HG02678 (cell line): ENCODE measurements at regions not wholly inside any gene's neighbourhood (a gene's known extent, or its start where the extent isn't known, plus 50 kb on each side); places are given as distances from the start of the nearest gene placed in this dataset.

ENCODE experiments used
- ATAC-seq: cut with Tn5 transposase; IDR thresholded peaks from one replicate; pipeline ENCODE4 v1.9.1; 2021; ENCODE audit warnings: mild to moderate bottlenecking, moderate library complexity; ENCODE audit not compliant: unreplicated experiment

GRCh38 chr20:58004146-58004545, 224.3 kb downstream of the ANKRD60 start:
- no peak for ATAC-seq

GRCh38 chr20:58003525-58003924, 224.9 kb downstream of the ANKRD60 start:
- ATAC-seq, result no peak

GRCh38 chr20:58002901-58003300, 225.6 kb downstream of the ANKRD60 start:
- no peak for ATAC-seq

DNA sequence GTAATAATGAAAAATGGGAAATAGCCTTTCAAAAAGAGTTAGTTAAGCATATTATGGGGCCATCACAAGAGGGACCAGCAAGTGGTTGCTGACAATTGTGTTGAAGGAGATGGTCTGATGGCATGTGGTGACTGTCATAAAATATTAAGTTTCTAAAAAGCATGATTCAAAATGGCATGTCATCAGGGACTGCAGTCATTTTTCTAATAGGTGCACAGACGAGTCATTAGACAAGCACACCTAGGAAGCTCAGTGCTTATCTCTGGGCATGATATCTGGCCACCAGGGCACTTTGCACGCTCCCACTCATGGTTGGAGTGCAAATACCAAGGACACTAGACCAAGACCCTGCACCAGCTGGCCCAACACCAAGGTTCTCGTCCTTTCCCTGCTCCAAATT, 226.5 kb downstream of the ANKRD60 start:
- no peak for ATAC-seq

GRCh38 chr20:58001381-58001780, 227.1 kb downstream of the ANKRD60 start:
- no peak for ATAC-seq

GRCh38 chr20:58000861-58001260, 227.6 kb downstream of the ANKRD60 start:
- no peak for ATAC-seq

DNA sequence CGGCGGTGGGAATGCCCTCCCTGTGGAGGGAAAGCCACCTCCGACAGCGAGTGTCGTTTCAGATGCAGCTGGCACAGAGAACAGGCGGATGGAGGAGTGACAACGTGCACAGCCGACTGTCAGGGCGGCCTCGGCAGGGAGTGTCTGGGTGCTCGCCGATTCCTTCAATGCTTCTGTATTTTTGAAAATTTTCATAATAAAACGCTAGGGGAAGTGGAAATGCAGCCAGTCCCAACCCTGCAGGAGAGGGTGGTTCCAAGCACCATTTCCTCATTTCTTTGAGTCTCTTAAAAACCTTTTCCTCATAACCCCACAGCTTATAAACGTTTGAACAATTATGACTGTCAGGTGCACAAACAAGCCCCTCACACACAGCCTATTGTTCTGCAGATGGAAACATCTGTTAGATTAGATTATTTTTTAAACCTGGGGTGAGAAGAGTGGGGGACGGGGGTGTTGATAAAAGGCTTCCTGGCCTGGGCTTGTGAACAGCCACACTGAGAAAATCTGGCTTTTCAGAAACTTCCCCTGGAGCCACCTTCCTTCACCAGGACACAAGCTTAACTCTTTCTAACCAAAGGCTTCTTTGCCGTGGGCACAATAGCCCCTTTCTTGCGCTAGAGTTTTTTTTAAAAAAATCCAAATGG, 228.9 kb downstream of the ANKRD60 start:
- no peak for ATAC-seq

- ATAC-seq, result no peak
Measured at GRCh38 chr20:57998981-57999464, 229.4 kb downstream of the ANKRD60 start.

DNA sequence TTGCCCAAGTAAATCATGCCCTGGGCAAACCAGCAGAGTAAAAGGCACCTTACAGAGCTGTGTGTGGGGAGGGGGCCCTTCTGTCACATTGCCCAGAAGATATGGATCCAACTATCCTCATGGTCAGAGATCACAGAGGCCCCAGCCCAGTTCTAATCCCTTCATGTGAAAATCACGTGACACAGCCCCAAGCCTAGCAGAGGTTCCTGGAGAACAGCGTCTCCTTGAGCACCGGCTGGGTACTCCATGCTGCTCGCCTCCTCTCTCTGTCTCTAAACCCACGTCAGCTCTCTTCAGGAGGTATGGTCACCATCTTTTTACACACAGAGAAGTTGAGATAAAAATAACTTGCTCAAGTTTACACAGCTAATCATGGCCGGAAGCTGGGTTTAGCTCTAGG, 230.2 kb downstream of the ANKRD60 start:
- ATAC-seq, result no peak

- ATAC-seq, result no peak
Measured at GRCh38 chr20:57996936-57997890, 231.2 kb downstream of the ANKRD60 start.

DNA sequence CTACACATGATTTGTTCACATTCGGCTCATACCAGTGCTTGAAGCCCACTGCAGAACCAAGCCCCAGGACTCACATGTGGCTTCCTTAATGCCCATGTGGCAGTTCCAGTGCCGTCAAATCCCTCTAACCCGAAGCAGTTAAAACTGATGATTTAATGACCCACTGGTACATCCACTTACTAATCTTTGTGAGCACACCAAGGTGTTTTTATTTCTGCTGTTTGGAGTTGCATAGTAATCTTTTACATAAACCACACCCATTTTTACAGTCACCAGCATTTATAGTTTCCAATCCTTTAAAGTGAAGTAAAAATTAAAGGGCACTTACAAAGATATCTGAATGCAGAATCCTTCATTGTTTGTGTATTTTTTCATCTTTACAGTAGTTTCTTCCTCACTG, 232.0 kb downstream of the ANKRD60 start:
- no peak for ATAC-seq

DNA sequence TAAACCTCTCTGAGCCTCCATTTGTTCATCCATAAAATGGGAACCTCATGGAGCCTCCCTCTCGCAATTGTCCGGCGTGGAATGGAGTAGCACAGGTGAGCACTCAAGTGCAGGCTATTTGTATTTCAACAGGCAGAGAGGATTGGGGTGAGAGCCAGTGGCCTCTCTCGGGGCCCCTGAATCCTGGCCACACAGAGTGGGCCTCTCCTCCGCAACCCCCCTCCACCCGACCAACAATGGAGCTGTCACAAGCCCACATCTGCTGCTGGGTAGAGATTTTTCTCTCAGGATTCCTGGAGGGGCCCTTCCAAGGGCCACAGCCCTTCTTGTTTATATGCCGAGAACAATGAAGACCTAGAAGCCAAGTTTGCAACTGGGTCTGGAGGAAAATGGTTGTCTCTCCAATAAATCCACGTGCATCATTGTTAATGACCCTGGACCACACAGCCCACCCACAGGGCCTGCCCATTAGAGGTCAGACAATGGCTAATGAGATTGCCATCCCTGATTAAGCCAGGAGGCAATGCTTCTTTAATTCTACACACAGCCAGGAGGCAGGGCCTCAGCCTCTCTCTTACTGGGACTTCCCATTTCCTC, 233.0 kb downstream of the ANKRD60 start:
- ATAC-seq, result no peak

DNA sequence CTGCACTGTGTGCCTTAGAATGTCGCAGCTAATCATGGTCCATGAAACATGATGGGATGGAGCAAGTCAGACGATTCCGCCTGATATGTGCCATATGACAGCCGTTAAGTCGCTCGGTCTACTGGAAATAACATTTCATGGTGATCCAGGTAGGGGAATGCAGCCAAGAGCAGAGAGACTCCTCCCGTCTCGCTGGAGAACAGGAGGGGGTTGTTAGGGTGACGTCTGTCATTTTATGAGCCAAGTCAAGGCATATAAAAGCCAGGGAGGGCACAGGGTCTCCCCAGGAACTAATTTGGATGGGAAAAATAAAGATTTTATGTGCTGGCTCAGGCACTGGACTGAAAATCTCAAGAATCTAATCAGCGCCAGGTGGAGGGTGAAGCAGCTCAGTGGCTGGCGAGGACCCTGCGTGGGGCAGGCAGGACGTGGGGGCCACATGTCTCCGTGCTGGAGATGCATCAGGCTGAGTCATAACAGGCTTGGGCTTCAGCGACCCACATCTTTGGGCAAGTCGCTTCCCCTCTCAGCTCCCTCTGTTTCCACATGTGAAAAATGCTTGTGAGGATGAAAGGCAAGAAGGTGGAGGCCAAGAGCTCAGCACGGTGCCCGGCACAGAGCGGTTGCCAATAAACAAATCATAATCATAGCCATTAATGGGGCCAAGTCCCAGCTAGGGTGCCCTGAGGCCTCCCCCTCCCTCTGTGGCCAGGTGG, 234.6 kb downstream of the ANKRD60 start:
- no peak for ATAC-seq

DNA sequence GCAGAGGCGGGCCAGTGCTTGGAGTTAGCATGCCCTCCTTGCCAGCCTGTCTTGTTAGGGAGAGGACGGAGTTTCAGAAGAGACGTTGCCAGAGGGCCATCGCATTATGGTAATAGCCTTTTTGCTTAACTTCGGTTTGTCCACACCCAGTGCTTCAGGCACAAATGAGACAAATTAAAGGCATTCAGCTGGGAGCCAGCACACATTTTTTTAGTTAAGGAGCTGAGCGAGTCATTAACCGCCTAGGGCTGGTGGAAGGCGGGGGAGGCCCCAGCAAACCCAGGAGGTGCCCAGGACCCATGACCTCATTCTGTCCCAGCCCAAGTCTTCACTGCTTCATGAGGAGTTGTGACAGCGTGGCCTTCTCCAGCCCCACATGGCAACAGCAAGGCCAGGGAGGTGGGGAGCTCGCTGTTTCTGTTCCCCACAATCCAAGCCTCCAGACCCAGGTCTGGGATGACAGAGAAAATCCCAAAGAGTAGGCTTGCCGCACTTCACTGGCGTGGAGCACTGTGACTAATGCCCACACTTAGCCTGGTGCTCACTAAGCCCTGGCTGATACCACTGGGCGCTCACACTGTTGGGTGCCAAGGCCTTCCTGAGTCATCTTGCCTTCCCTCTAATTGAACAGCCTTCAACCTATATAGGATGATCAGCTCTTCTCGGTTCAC, 237.1 kb downstream of the ANKRD60 start:
- no peak for ATAC-seq

DNA sequence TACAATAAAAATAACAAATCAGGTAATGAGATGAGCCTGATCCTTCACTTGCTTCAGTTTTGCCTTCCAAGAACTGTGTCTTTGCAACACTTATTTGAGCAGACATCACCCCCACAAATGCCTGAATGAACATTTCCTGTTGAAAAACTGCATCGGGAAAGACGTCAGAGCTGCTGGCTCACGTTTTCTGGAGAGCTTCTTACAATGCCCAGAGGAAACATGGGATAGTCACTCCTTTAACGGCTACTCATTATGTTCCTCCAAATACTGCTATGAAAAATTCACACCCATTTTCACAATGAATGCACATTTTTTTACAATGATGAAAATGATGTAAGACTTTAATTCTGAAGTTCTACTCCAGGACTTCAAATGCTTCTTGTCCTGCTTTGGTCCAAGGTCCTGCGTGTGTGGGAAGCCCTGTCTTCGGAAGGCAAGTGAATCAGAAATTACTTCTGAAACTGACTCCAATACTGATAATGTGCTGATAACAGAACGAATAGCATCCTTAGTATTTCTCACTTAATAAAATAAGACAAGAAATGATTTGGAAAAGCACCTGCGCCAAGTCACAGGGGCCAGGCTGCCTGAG, 238.0 kb downstream of the ANKRD60 start:
- no peak for ATAC-seq

DNA sequence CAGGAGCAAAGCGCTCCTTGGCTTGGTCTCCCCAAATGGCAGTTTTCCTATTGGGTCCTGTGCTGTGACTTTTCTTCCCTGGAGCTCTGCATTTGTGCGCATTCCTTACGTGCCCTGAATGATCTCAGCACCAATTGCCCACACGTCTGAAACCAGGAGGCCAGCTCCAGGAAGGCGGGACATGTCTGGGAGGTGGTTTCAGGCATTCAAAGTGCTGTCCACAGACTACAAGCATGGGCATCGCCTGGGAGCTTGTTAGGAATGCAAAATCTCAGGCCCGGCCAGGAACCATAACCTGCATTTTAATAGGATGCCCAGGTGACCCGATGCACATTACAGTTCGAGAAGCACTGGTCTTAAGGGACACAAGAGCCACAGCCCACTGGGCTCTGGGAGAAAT, 239.6 kb downstream of the ANKRD60 start:
- no peak for ATAC-seq

GRCh38 chr20:57988422-57988821, 240.0 kb downstream of the ANKRD60 start:
- ATAC-seq, result no peak

- no peak for ATAC-seq
Measured at GRCh38 chr20:57987659-57988058, 240.8 kb downstream of the ANKRD60 start.

- ATAC-seq, result no peak
Measured at GRCh38 chr20:57986666-57987065, 241.8 kb downstream of the ANKRD60 start.

GRCh38 chr20:57985278-57985677, 243.2 kb downstream of the ANKRD60 start:
- ATAC-seq, result no peak
